ENCODE measurements at regions not wholly inside any gene's neighbourhood (a gene's known extent, or its start where the extent isn't known, plus 50 kb on each side); places are given as distances from the start of the nearest gene placed in this dataset.

GRCh38 chr18:75723521-75724340 is 296.2 kb upstream of the SMIM21 start:
- no peak for TF ChIP-seq POLR2A (IDR thresholded peaks at IDR 0.05)
- TF ChIP-seq CTCF (IDR thresholded peaks at IDR 0.05): no peak
